Urothelium cell line (cell line): ENCODE measurements at regions not wholly inside any gene's neighbourhood (a gene's known extent, or its start where the extent isn't known, plus 50 kb on each side); places are given as distances from the start of the nearest gene placed in this dataset.
A peak's percentile ranks its signal among the peaks of the same experiment; 100 is the strongest.

ENCODE experiments used
- DNase-seq: peaks from one replicate; pipeline ENCODE4 v3.0.0; 2011; ENCODE audit warnings: low spot score, mixed read lengths
- FAIRE-seq: peaks from 2 replicates; lab custom pipeline; 2011; peaks lifted over from hg19 to GRCh38; lab: Jason Lieb, UNC

- DNase-seq (no peak), FAIRE-seq (no peak)
Observed at GRCh38 chr2:74735009-74735408, 81.0 kb downstream of the SEMA4F start.

DNA sequence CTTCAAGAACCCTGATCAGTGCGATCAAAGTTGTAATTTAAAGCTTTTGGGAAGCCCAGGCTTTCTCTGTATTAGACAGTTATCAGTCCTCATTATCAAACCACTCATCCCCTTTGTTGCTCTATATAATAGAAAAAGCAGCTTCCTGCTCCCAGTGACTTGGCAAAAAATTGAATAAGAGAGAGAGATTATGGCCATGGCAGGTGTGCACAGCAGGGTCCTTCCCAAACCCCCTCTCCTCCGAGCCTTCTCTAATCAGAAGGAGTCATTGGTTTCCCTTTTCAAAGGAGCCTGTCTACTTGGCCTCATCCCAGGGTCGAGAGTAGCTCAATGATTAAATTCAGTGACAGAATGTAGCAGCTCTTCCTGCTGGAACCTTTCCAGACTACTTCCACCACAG, 81.5 kb downstream of the SEMA4F start:
- DNase-seq (no peak), FAIRE-seq (no peak)

DNA sequence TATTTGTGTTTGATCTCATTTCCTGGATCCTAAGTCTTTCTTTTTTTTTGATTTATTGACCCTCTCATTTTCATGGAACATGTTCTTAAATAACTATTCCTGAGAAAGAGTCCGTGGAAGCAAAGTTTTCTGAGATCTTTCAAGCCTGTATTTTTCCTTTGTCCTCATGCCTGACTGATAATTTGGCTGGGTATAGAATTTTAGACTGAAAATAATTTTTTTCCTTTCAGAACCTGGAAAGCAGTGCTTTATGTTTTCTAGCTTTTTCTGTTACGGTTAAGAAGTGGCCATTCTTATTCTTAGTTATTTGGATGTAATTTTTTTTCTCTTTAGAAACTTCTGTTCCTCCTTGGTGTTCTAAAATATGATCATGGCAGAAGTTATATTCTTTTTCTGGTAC, 82.5 kb downstream of the SEMA4F start:
- FAIRE-seq: no peak
- DNase-seq: no peak

- FAIRE-seq (peak; percentile 5), DNase-seq (no peak)
Observed at GRCh38 chr2:74738586-74738985, 84.5 kb downstream of the SEMA4F start.

DNA sequence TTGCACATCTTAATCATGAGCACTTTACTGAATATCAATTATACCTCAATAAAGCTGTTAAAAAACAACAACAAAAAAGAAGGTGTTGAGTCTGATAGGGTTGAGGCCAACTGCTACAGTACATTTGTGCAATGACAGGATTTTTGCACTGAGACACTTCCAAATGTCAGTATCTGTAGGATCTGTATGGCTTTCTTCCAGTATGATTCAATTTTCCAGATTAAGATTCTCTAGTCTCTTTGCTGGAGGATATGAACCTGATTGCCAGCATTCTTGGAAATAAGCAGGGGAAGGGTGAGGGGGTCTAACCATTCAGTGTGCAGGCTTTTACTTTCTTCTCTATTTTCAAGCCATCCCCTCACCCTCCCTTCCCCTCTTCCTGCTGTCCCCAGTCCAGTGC, 85.1 kb downstream of the SEMA4F start:
- FAIRE-seq (no peak), DNase-seq (no peak)

GRCh38 chr2:74739733-74740241, 85.7 kb downstream of the SEMA4F start:
- DNase-seq (no peak), FAIRE-seq (no peak)

DNA sequence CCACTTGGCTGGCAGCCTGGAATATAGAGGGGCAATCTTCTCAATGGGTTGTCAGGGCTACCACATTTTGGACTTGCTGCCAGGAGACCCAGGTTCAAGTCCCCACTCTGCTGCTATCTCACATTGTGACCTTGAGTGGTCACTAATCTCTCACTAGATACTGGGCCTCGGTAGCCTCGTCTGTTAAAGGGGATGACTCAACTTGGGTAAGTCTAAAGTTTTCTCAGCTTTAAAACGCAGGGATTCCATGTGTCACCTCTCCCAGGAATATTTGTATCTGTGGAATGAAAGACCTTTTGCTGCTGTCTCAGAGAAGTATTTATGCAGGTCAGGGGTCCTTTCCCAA, 86.3 kb downstream of the SEMA4F start:
- DNase-seq (no peak), FAIRE-seq (no peak)

DNA sequence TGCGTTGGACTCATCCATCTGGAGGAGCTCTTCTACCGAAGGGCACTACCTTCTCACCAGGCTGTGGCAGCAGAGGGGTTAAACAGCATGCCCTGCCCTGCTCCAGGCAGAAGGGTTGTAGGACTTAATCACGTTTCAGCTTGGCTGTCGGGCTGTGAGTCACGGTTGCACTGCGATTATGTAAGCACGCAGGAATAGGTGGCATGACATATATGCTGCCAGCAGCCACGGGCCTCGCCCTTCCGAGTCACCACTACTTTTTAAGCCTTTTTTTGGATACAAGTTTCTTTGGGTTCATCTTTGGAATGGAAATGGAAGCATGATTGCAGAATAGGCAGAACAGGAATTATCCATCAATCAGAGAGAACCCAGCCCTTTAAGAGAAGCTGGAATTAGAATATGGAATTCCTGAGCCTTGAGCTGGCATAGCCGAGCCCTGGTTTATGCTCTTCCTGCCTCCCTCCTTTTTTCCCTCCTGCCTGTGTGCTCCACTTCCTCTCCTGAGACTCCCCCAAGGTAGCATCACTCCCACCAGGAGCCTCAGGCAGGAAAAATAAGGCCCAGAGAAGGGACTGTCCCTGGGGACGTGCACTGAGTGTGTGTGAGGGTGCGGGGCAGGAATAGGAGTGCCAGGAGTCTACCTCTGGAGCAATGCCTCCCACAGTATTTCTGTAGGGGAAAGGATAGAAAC, 86.8 kb downstream of the SEMA4F start:
- FAIRE-seq: peak; percentile 99
- peak; percentile 97 for DNase-seq

DNA sequence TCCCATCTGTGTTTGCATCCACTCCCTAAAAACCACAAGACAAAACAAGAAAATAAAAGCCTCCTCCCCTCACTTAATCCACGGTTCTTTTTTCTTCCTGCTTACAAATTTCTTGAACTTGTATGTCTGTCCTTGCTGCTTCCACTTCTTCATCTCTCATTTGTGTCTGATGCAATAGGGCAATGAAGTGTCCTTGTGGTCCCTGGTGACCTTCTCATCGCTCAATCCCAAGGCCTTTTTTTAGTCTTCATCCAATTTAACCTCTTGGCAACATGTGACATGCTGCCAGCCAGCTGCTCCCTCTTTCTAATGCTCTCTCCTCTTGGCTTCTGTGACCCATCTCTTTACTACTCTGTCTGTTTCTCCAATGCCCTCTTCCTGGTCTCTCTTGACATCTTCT, 87.6 kb downstream of the SEMA4F start:
- no peak for DNase-seq

GRCh38 chr2:74742471-74742870, 88.4 kb downstream of the SEMA4F start:
- FAIRE-seq: no peak
- no peak for DNase-seq

More for the DNA sequence above, 87.6 kb downstream of the SEMA4F start:
- FAIRE-seq: no peak

DNA sequence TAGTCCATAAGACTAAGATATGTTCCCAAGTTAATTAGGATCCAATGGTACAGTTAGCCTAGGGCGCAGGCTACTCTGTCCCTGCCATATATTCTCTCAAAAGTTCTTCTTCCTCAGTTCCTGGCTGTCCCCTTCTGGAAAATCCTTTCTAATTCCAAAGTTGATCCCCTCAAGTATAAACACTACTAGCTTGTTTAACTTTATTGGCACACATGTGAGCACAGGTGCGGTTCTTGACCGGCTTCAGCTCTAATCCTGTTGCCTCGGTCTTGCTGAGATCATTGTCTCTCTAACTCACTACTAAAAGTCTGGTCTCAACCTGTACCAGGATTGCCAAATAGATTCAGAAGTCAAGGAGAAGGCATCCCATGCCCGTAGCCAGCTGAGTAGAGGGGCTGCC, 89.0 kb downstream of the SEMA4F start:
- FAIRE-seq (no peak), DNase-seq (no peak)

DNA sequence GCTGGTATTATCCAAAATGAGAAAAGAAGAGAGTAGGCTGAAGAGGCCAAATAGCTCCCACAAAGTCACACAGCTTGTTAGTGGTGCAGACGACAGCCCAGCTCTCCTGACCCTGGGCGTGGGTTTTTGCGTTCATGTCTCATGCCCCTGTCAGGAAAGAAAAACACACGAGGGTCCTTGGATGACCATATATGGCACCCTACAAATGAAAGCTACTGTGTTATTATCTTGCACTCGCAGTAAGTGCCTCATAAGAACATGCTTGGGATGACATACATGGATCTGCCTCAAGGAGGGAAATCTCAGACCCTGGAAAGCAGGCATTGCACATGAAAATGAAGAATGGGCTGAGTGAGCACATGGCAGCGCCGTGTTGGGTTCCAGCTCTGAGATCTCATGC, 89.7 kb downstream of the SEMA4F start:
- FAIRE-seq: no peak
- DNase-seq: no peak

DNA sequence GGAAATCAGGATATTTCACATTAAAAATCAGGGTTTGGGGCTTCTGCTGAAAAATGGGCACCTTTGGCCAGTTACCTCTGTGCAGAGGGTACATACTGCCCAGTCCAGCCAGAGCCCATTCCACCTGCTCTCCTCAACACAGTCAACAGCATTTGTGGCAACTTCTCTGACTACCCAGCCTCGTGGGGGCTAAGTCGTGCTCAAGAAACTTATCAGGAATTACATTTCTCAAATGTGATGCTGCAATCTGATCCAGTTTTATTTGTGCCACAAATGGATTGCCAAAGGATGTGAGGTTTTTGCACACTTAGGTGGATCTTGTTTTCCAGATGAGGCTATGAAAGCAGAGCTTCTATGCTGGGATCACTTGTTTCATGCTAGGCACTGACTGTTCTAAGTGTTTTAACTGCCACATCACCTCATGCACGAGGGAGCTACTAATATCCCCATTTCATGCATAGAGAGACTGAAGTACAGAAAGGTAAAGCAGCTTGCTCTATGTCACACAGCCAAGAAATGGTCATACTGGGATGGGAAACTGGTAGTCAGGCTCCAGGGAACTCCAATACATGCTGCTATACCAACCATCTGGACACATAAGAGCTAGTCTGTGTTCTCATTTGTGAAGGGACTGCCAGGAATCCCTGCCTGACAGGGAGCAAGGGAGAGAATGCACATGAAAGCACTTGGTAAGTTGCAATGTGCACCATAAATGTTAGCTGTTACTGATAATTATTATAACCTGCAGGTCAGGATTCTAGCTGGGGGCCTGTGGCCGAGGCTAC, 89.0 kb upstream of the HK2 start:
- FAIRE-seq (no peak), DNase-seq (no peak)

- FAIRE-seq (no peak), DNase-seq (no peak)
Observed at GRCh38 chr2:74745766-74746165, 88.2 kb upstream of the HK2 start.

- DNase-seq (no peak), FAIRE-seq (no peak)
Observed at GRCh38 chr2:74746480-74746879, 87.4 kb upstream of the HK2 start.

DNA sequence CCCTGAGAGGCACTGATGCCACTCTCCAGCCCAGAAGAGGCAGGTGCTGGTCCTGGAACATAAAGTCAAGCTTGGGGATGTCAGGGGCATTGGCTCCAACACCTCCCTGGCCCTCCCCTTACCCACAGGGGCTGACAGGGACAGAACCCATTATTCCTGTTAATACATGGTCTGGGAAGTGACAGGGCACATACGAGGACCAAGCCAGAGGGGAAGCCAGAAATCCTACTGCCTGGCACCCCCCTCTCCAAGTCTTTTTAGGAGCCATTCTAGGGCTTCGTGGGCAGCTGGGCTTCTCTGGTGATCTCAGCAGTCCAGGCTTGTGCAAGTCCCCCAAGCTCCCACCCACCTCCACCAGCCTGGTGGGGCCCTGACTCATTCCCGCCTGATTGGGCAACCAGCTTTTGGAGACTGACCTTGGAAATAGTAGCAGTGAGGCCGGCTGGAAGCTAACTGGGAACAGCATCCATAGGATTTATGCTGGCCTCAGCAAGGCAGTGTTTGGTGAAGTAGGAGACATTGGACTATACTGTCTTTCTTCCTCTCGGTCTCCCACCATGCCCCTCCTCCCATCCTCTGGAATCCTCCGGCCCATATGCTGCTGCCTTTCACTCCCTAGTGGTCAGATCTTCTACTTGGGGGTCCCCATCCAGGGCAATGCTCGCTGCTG, 86.4 kb upstream of the HK2 start:
- FAIRE-seq (no peak), DNase-seq (no peak)

- DNase-seq: no peak
- FAIRE-seq: no peak
Observed at GRCh38 chr2:74748665-74749064, 85.3 kb upstream of the HK2 start.

- FAIRE-seq (no peak), DNase-seq (no peak)
Observed at GRCh38 chr2:74749432-74749831, 84.5 kb upstream of the HK2 start.

- peak; percentile 27 for FAIRE-seq
- DNase-seq: no peak
Observed at GRCh38 chr2:74751981-74752851, 81.7 kb upstream of the HK2 start.

- FAIRE-seq (no peak), DNase-seq (no peak)
Observed at GRCh38 chr2:74755386-74755785, 78.5 kb upstream of the HK2 start.

DNA sequence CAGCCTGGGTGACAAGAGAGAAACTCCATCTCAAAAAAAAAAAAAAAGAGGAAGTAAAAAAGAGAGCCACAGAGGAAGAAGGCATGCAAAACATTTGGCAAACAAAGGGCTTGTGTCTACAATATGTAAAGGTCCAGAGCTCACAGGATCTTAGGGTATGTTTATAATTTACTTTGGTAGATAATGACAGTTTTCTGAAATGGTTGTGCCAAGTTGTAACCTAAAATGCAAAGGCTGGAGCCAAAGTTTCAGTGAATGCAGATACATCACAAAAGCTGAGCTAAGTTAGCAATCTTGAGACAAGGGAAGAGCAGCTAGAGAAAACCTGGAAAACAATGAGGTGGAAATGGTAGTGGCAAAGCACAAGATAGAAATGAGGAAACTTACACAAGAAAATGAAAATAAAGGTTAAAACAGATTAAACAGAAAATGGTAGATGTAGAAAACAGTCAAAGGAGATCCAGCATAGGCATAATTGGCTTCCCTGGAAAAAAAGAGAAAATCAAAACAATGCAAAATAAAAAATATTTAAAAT, 77.5 kb upstream of the HK2 start:
- DNase-seq (no peak), FAIRE-seq (no peak)
